AG09309 (cell line): ENCODE measurements at regions not wholly inside any gene's neighbourhood (a gene's known extent, or its start where the extent isn't known, plus 50 kb on each side); places are given as distances from the start of the nearest gene placed in this dataset.

Experiments used
- DNase-seq: peaks from one replicate; pipeline ENCODE4 v3.0.0-alpha.2; 2010; ENCODE audit warnings: low read depth
- H3K4me3 ChIP-seq: 2 replicates; pipeline ENCODE4 v1.5.1; 2011; ENCODE audit warnings: mild to moderate bottlenecking, low read depth, low read length, moderate library complexity; ENCODE audit not compliant: control insufficient read depth
- TF ChIP-seq, protein P1 (sequence below): IDR thresholded peaks from 2 replicates; pipeline ENCODE4 v1.5.1; 2011; ENCODE audit warnings: mild to moderate bottlenecking, low read depth, low read length, inconsistent platforms; ENCODE audit not compliant: insufficient read depth, control insufficient read depth; ENCODE audit errors: missing control alignments

DNA sequence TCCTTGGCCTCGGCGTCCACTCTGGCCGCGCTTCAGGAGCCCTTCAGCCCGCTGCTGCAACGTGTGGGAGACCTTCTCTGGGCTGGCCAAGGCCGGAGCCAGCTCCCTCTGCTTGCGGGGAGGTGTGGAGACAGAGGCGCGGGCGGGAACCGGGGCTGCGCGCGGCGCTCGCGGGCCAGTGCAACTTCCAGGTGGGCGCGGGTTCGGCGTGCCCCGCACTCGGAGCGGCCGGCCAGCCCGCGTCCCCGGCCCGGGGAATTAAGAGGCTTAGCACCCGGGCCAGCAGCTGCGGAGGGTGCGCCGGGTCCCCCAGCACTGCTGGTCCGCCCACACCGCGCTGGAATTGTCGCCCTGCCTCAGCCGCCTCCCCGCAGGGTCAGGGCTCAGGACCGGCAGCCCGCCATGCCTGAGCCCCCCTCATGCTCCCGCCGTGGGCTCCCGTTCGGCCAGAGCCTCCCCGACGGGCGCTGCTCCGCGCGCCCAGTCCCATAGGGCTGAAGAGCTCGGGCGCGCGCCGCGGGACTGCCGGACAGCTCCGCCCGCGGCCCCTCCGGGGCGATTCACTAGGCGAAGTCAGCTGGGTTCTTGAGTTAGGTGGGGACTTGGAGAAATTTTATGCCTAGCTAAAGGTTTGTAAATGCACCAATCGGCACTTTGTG lies 673.9 kb downstream of the SLC16A7 start:
- TF ChIP-seq, protein P1, sequence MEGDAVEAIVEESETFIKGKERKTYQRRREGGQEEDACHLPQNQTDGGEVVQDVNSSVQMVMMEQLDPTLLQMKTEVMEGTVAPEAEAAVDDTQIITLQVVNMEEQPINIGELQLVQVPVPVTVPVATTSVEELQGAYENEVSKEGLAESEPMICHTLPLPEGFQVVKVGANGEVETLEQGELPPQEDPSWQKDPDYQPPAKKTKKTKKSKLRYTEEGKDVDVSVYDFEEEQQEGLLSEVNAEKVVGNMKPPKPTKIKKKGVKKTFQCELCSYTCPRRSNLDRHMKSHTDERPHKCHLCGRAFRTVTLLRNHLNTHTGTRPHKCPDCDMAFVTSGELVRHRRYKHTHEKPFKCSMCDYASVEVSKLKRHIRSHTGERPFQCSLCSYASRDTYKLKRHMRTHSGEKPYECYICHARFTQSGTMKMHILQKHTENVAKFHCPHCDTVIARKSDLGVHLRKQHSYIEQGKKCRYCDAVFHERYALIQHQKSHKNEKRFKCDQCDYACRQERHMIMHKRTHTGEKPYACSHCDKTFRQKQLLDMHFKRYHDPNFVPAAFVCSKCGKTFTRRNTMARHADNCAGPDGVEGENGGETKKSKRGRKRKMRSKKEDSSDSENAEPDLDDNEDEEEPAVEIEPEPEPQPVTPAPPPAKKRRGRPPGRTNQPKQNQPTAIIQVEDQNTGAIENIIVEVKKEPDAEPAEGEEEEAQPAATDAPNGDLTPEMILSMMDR: no peak
- no peak overlapping the region for H3K4me3 ChIP-seq
- no peak for DNase-seq

DNA sequence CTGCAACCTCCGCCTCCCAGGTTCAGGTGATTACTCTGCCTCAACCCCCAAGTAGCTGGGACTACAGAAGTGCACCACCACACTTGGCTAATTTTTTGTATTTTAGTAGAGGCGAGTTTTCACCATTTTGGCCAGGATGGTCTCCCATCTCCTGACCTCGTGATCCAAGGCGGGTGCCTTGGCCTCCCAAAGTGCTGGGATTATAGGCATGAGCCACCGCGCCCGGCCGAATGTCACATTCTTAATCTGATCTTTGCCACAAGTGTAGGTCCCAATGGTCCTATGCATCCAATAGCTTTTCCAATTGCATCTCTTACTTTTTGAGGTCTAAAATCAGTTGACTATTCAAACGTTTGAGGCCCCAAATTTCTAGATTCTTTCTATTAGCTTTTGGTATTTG lies 676.0 kb downstream of the SLC16A7 start:
- no peak for DNase-seq
- TF ChIP-seq, protein P1: no peak

DNA sequence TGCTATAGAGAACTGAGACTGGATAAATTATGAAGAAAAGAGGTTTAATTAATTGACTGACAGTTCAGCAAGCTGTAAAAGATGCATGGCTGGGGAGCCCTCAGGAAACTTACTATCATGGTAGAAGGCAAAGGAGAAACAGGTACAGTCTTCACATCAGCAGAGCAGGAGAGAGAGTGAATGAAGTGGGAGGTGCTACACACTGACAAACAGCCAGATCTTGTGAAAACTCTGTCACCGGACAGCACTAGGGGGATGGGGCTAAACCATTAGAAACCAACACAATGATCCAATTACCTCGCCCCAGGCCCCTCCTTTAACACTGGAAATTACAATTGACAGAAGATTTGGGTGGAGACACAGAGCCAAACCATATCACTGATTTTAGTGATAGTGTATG lies 682.4 kb downstream of the SLC16A7 start:
- no peak overlapping the region for H3K4me3 ChIP-seq
- no peak for DNase-seq
- TF ChIP-seq, protein P1: no peak

More for the DNA sequence above, 676.0 kb downstream of the SLC16A7 start:
- H3K4me3 ChIP-seq: no peak overlapping the region

DNA sequence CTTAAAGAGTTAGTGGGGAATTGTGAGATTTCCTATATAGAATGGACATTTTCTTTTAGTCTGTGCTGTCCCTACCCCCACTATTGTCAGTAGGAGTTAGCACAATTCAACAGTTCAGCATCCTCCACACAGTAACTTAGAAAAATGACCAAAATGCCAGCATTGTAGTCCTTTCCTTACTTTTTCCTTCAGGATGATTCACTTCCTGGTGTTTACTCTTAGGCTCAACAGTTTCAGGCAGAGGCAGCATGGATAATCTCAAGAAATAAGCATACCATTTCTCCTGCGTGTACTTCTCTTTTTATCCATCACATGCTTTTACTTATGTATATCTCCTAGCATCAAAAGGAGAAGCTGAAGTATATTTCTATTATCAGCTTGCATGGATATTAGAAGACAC lies 683.4 kb downstream of the SLC16A7 start:
- no peak for DNase-seq
- no peak overlapping the region for H3K4me3 ChIP-seq
- TF ChIP-seq, protein P1: no peak

DNA sequence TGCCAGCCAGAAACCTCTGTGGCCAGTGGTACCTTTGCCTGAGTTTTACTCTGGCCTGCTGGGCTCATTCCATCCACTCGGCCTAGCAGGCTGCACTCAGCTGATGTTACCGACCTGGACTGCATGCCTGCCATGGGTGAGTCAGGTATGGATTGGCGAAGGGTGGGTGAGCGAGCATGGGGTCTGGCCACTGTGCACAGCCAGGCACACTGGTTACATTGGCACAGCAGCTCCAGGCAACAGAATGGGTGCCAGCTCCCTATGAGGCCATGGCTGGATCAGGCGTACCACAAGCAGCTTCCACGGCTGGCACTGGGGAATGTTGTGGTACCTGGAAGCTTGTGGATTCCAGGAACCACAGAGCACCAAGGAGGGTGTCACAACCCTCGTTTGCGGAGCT lies 685.7 kb downstream of the SLC16A7 start:
- TF ChIP-seq, protein P1: no peak
- no peak for DNase-seq
- no peak overlapping the region for H3K4me3 ChIP-seq

DNA sequence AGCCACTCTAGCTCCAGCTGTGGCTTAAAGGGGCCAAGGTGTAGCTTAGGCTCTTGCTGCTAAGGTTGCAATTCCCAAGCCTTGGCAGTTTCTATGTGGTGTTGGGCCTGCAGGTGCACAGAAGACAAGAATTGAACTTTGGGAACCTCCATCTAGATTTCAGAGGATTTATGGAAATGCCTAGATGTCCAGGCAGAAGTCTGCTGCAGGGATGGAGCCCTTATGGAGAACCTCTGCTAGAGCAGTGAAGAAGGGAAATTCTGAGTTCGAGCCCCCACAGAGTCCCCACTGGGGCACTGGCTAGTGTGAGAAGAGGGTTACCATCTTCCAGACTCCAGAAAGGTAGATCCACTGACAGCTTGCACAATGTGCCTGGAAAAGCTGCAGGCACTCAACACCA lies 694.7 kb downstream of the SLC16A7 start:
- TF ChIP-seq, protein P1: no peak
- DNase-seq: no peak
- no peak overlapping the region for H3K4me3 ChIP-seq
